ENCODE measurements at regions not wholly inside any gene's neighbourhood (a gene's known extent, or its start where the extent isn't known, plus 50 kb on each side); places are given as distances from the start of the nearest gene placed in this dataset.

DNA sequence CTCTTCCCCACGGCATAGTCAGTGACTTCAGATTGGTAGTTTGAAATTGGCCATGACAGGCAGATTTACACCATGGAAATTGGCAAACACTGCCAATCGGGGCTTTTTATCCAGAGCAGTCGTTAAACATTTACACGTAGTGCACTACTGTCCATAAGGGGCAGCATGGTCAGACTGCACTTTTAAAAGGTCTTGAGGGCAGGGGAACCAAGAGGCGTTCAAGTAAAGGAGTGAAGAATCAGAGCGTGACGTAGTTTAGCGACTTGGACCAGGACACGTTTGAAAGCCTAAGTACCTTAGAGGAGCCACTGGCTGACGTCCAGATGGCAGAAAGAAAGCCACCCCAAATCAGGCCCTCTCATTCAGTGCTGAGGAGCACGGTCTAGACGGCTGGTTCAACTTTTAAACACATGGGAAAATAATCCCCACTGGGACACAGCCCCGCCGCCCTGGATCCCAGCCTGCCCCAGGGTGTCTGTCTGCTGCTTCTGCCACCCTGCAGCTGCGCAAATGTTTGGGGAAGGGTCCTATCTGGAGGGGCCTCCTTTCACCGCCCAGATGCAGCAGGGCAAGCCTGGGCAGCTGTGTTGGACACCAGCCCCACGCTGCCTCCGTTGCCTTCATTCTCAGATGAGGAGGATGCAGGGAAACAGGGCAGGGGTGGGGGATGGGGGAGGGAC lies 52.5 kb upstream of the PPP2R5C start:
- H3K4me1 Mint-ChIP-seq (ENCODE audit: low read depth, unreplicated experiment), result no peaks in the 10 kb centered on the region
- peaks cover 10% of the 10 kb centered on the region for H3K9me3 Mint-ChIP-seq (ENCODE audit: unreplicated experiment)
- H3K4me3 Mint-ChIP-seq (ENCODE audit: unreplicated experiment), result no peak overlapping the region
- TF ChIP-seq, protein P1, sequence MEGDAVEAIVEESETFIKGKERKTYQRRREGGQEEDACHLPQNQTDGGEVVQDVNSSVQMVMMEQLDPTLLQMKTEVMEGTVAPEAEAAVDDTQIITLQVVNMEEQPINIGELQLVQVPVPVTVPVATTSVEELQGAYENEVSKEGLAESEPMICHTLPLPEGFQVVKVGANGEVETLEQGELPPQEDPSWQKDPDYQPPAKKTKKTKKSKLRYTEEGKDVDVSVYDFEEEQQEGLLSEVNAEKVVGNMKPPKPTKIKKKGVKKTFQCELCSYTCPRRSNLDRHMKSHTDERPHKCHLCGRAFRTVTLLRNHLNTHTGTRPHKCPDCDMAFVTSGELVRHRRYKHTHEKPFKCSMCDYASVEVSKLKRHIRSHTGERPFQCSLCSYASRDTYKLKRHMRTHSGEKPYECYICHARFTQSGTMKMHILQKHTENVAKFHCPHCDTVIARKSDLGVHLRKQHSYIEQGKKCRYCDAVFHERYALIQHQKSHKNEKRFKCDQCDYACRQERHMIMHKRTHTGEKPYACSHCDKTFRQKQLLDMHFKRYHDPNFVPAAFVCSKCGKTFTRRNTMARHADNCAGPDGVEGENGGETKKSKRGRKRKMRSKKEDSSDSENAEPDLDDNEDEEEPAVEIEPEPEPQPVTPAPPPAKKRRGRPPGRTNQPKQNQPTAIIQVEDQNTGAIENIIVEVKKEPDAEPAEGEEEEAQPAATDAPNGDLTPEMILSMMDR (IDR thresholded peaks at IDR 0.05; ENCODE audit: partially characterized antibody, unreplicated experiment), result no peak
- DNase-seq, result no peak
- no peak overlapping the region for H3K27ac Mint-ChIP-seq (ENCODE audit: unreplicated experiment)
- H3K27me3 Mint-ChIP-seq (ENCODE audit: unreplicated experiment), result peaks cover 6% of the 10 kb centered on the region
- no peaks in the 10 kb centered on the region for H3K36me3 Mint-ChIP-seq (ENCODE audit: unreplicated experiment)

DNA sequence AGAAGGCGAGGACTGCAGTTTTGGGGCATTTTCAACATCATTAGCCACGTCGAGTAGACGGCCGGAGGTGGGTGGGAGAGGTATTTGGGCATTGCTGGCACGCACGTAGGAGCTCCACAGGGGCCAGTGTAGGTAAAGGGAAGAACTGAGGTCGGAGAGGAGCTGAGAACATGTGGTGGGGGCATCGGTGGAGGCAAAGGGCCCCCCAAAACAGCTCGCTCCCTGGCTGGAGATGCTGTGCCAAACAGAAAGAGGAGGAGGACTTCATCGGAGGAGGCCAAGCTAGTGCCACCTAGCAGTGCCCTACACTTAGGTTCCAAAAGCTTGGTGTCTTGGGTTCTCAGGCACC lies 52.0 kb upstream of the PPP2R5C start:
- H3K4me3 Mint-ChIP-seq (ENCODE audit: unreplicated experiment), result no peak overlapping the region
- H3K27ac Mint-ChIP-seq (ENCODE audit: unreplicated experiment), result no peak overlapping the region
- no peak for DNase-seq
- no peaks in the 10 kb centered on the region for H3K36me3 Mint-ChIP-seq (ENCODE audit: unreplicated experiment)
- TF ChIP-seq, protein P1 (IDR thresholded peaks at IDR 0.05; ENCODE audit: partially characterized antibody, unreplicated experiment), result no peak
- H3K4me1 Mint-ChIP-seq (ENCODE audit: low read depth, unreplicated experiment), result no peaks in the 10 kb centered on the region
- H3K9me3 Mint-ChIP-seq (ENCODE audit: unreplicated experiment), result peaks cover 11% of the 10 kb centered on the region
- peaks cover 5% of the 10 kb centered on the region for H3K27me3 Mint-ChIP-seq (ENCODE audit: unreplicated experiment)

DNA sequence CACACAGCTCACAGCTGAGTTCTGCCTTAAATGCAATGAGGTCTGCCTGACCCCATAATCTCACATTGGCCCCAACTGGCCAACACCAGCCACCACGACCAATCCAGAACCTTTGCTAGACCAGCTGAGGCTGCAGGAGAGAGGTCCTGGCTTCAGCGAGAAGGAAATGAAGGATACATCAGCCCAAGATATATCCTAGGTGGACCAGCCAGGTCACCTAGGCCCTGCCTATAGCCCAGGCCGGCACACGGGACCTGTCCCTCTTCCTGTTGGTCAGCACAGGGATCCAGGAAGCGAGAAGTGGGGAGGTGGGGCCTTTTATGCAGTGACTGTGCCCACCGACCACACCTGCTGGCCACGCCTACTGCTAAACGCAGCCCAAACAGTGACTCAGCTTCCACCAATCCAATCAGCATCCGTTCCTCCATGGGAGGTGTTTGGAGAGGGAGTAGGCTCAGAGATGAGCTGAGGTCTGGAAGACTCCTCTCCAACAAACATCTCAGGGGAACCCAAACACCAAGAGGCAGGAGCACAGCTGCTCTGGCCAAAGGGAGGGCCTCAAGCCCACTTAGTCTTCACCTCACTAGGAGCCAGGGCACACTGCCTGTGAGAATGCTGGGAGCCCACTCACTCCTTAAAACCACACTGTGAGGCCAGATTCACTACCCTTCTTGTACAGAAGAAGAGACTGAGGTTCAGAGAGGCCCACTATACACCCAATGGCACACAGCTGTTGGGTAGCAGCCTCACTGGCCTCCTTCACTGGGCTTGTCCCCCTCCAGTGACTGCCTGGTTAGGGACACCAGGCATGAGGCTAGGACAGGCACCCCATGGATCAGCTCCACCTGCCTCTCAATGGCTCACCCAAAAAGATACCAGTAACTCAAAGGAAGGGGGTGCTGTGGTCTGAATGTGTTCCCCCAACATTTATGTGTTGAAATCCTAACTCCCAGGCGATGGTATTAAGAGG lies 51.3 kb upstream of the PPP2R5C start:
- Mint-ChIP-seq H3K36me3 (ENCODE audit: unreplicated experiment) (no peaks in the 10 kb centered on the region), H3K27me3 (ENCODE audit: unreplicated experiment) (peaks cover 3% of the 10 kb centered on the region), H3K27ac (ENCODE audit: unreplicated experiment) (no peak overlapping the region), H3K4me1 (ENCODE audit: low read depth, unreplicated experiment) (no peaks in the 10 kb centered on the region), H3K9me3 (ENCODE audit: unreplicated experiment) (peaks cover 9% of the 10 kb centered on the region), H3K4me3 (ENCODE audit: unreplicated experiment) (no peak overlapping the region)
- TF ChIP-seq, protein P1 (IDR thresholded peaks at IDR 0.05; ENCODE audit: partially characterized antibody, unreplicated experiment), result no peak
- no peak for DNase-seq

DNA sequence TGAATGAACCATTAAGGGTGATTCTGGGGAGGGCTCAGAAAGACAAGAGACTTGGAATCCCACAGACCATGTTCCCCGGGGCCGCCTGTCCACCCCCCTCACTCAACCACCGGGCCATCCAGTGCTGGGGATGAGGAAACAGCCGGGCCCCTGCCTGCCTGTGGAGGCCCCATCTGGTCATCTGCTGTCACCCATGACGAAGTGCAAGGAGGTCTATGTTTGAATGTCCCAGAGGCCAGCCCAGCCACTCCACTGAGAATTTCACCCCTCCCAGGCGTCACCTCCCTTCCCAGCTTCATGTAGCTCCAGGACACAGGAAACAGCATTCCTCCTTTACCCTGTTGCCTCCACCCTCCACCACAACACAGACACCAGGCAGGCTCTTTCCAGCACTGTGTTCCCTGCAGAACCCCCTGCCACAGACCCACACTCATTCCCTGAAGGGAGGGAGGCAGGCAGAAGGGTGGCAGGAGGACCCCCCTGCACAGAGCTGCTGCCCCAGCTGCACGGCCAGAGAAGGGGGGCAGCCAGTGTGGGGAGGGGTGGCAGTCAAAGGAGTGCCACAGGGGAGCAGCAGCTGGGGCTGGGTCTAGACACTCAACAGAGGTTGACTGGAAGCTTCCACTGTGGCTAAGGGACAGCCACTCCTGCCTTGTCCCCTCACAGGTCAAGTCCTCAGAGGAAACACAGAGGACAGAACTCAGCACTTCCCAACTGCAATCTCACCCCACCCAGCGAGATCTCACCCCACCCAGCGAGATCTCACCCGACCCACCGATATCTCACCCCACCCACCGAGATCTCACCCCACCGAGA lies 50.3 kb upstream of the PPP2R5C start:
- TF ChIP-seq, protein P1 (IDR thresholded peaks at IDR 0.05; ENCODE audit: partially characterized antibody, unreplicated experiment), result no peak
- DNase-seq, result no peak
- peaks cover 6% of the 10 kb centered on the region for H3K9me3 Mint-ChIP-seq (ENCODE audit: unreplicated experiment)
- no peak overlapping the region for H3K27ac Mint-ChIP-seq (ENCODE audit: unreplicated experiment)
- no peaks in the 10 kb centered on the region for H3K27me3 Mint-ChIP-seq (ENCODE audit: unreplicated experiment)
- no peaks in the 10 kb centered on the region for H3K4me1 Mint-ChIP-seq (ENCODE audit: low read depth, unreplicated experiment)
- no peak overlapping the region for H3K4me3 Mint-ChIP-seq (ENCODE audit: unreplicated experiment)
- no peaks in the 10 kb centered on the region for H3K36me3 Mint-ChIP-seq (ENCODE audit: unreplicated experiment)

All from glutamatergic neuron (in vitro differentiated cells).